RPMI7951 (cell line): ENCODE measurements at regions not wholly inside any gene's neighbourhood (a gene's known extent, or its start where the extent isn't known, plus 50 kb on each side); places are given as distances from the start of the nearest gene placed in this dataset.
"Not testable (repeated sequence)": the region's sequence is repeated elsewhere in the genome, so short reads cannot be mapped to it uniquely, and the experiment has no call there.

Experiments
- DNase-seq: peaks from one replicate; pipeline ENCODE4 v3.0.0-alpha.2; 2012; ENCODE audit warnings: low read depth

- DNase-seq = not testable (repeated sequence)
Observed at GRCh38 chr7:65510187-65510538, 136.5 kb downstream of the ZNF92 start.

GRCh38 chr7:65519751-65520150 is 146.1 kb downstream of the ZNF92 start:
- DNase-seq = not testable (repeated sequence)

- DNase-seq = not testable (repeated sequence)
Observed at GRCh38 chr7:65545465-65546161, 172.0 kb downstream of the ZNF92 start.

- not testable (repeated sequence) for DNase-seq
Observed at GRCh38 chr7:65549589-65550443, 176.2 kb downstream of the ZNF92 start.

- DNase-seq = not testable (repeated sequence)
Observed at GRCh38 chr7:65550444-65550809, 176.8 kb downstream of the ZNF92 start.

- DNase-seq = not testable (repeated sequence)
Observed at GRCh38 chr7:65551042-65551441, 177.4 kb downstream of the ZNF92 start.

GRCh38 chr7:65554553-65555476 is 181.2 kb downstream of the ZNF92 start:
- DNase-seq = not testable (repeated sequence)

GRCh38 chr7:65558584-65558983 is 184.9 kb downstream of the ZNF92 start:
- peak; percentile 6 for DNase-seq

- DNase-seq = not testable (repeated sequence)
Observed at GRCh38 chr7:65561786-65562372, 188.2 kb downstream of the ZNF92 start.

GRCh38 chr7:65562522-65562921 is 188.9 kb downstream of the ZNF92 start:
- DNase-seq = not testable (repeated sequence)

GRCh38 chr7:65563333-65563732 is 189.7 kb downstream of the ZNF92 start:
- DNase-seq = not testable (repeated sequence)

GRCh38 chr7:65568226-65568625 is 194.6 kb downstream of the ZNF92 start:
- not testable (repeated sequence) for DNase-seq

GRCh38 chr7:65570990-65571389 is 197.3 kb downstream of the ZNF92 start:
- DNase-seq = not testable (repeated sequence)

- DNase-seq = peak; percentile 0
Observed at GRCh38 chr7:65572581-65572980, 198.9 kb downstream of the ZNF92 start.

GRCh38 chr7:65576370-65576769 is 202.7 kb downstream of the ZNF92 start:
- not testable (repeated sequence) for DNase-seq

GRCh38 chr7:65582518-65583119 is 209.0 kb downstream of the ZNF92 start:
- DNase-seq = not testable (repeated sequence)

GRCh38 chr7:65602495-65602894 is 228.8 kb downstream of the ZNF92 start:
- DNase-seq = not testable (repeated sequence)

GRCh38 chr7:65609131-65609530 is 235.5 kb downstream of the ZNF92 start:
- DNase-seq = no peak

GRCh38 chr7:65613644-65614289 is 240.1 kb downstream of the ZNF92 start:
- DNase-seq = not testable (repeated sequence)

- DNase-seq = not testable (repeated sequence)
Observed at GRCh38 chr7:65616111-65616510, 242.5 kb downstream of the ZNF92 start.
